Cardiac fibroblast (primary cell): ENCODE measurements at regions not wholly inside any gene's neighbourhood (a gene's known extent, or its start where the extent isn't known, plus 50 kb on each side); places are given as distances from the start of the nearest gene placed in this dataset.

Source experiments
- DNase-seq, 2 donors: peaks; one replicate each; pipeline versions ENCODE4 v3.0.0 to v3.0.0-alpha.2; 2010; ENCODE audit warnings: low read depth in 2 of 2
- H3K4me3 ChIP-seq, 2 donors: replicated peaks in 1 of 2; 1 replicate in 1 of 2; 2 replicates in 1 of 2; pipeline ENCODE4 v1.5.1; 2011; ENCODE audit warnings: low read depth in 2 of 2, low read length in 2 of 2, mild to moderate bottlenecking in 2 of 2, moderate library complexity in 1 of 2
- TF ChIP-seq, protein P1 (sequence below): IDR thresholded peaks from one replicate; pipeline ENCODE4 v1.5.1; 2011; ENCODE audit warnings: low read depth, mild to moderate bottlenecking, low read length, inconsistent platforms

- no peak for DNase-seq
- TF ChIP-seq, protein P1, sequence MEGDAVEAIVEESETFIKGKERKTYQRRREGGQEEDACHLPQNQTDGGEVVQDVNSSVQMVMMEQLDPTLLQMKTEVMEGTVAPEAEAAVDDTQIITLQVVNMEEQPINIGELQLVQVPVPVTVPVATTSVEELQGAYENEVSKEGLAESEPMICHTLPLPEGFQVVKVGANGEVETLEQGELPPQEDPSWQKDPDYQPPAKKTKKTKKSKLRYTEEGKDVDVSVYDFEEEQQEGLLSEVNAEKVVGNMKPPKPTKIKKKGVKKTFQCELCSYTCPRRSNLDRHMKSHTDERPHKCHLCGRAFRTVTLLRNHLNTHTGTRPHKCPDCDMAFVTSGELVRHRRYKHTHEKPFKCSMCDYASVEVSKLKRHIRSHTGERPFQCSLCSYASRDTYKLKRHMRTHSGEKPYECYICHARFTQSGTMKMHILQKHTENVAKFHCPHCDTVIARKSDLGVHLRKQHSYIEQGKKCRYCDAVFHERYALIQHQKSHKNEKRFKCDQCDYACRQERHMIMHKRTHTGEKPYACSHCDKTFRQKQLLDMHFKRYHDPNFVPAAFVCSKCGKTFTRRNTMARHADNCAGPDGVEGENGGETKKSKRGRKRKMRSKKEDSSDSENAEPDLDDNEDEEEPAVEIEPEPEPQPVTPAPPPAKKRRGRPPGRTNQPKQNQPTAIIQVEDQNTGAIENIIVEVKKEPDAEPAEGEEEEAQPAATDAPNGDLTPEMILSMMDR, result no peak
Observed at GRCh38 chr10:88127766-88128165, 264.3 kb downstream of the PTEN start.

DNA sequence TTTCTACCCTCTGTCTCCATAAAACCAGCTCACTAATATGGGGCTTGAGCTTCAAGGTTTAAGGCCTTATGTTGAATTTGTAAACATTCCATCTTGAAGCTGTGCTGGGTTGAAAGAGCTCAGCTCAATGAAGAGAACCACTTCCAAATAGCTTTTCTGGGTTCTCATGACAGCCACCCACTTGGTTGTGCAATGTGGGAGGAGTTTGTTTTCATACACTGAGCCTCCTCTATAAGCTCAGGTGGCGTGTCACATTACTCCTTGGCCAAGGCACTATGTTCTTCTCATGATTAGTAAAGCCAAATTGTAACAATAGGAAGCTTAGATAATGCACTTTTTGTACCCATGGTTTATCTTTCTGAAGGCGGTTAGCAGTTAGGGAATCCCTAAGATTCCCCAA is 265.6 kb downstream of the PTEN start:
- TF ChIP-seq, protein P1, result no peak
- DNase-seq, result no peak
- no peak overlapping the region for H3K4me3 ChIP-seq

More at GRCh38 chr10:88127766-88128165, 264.3 kb downstream of the PTEN start:
- no peak overlapping the region for H3K4me3 ChIP-seq

GRCh38 chr10:88130912-88131311 is 267.5 kb downstream of the PTEN start:
- TF ChIP-seq, protein P1, result no peak

GRCh38 chr10:88131511-88132139 is 268.2 kb downstream of the PTEN start:
- TF ChIP-seq, protein P1, result no peak
- no peak for DNase-seq
- no peak overlapping the region for H3K4me3 ChIP-seq

More at GRCh38 chr10:88130912-88131311, 267.5 kb downstream of the PTEN start:
- no peak for DNase-seq
- H3K4me3 ChIP-seq, result no peak overlapping the region

GRCh38 chr10:88136712-88137111 is 273.3 kb downstream of the PTEN start:
- TF ChIP-seq, protein P1, result no peak
- no peak overlapping the region for H3K4me3 ChIP-seq

DNA sequence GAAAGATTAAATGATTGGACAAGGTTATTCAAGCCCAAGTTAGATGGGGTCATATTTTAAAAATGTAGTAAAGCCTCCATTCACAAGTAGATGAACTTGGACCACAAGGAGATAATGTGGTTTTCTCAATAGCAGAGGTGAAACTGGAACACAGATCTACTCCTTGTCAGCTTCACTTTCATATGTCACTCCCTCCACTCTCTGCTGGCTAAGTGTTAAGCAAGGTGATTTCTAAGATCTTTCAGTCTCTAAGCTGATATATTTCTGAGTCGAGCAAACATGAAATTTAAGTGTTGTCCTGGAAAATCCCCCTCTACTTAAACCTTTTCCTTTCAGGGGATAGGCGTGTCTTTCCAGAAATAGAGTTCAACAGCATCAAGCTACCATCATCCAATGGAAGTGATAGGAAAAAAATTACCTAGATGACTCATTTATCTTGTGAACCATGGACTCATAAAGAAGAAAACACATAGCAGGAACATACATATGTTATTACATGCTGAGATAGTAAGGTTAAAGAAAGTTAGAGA is 275.0 kb downstream of the PTEN start:
- TF ChIP-seq, protein P1, result no peak
- DNase-seq, result no peak
- H3K4me3 ChIP-seq, result no peak overlapping the region

More at GRCh38 chr10:88136712-88137111, 273.3 kb downstream of the PTEN start:
- no peak for DNase-seq
